Gastrocnemius medialis (tissue), 4 donors: ENCODE measurements at regions not wholly inside any gene's neighbourhood (a gene's known extent, or its start where the extent isn't known, plus 50 kb on each side); places are given as distances from the start of the nearest gene placed in this dataset.

Experiments used
- CTCF ChIP-seq, 5 experiments: fragments of 450-650 bp in 3 of 5; fragments of 200-600 bp in 2 of 5; sonication (generic) in 2 of 5; IDR thresholded peaks in 4 of 5; conservative IDR thresholded peaks in 1 of 5; 1 replicate in 4 of 5; 2 replicates in 1 of 5; pipeline ENCODE4 v1.5.1; 2016 to 2019; ENCODE audit warnings: antibody characterized with exemption in 5 of 5, mild to moderate bottlenecking in 3 of 5, moderate library complexity in 3 of 5
- POLR2A ChIP-seq, 2 donors: fragments of 450-650 bp; IDR thresholded peaks; one replicate each; pipeline ENCODE4 v1.6.1; 2017; ENCODE audit warnings: antibody characterized with exemption in 2 of 2, mild to moderate bottlenecking in 2 of 2, moderate library complexity in 2 of 2

- no peak for TF ChIP-seq CTCF (IDR thresholded peaks at IDR 0.05 in 4 of 5, conservative IDR thresholded peaks at IDR 0.05 in 1 of 5)
- TF ChIP-seq POLR2A (IDR thresholded peaks at IDR 0.05): no peak
Measured at GRCh38 chr4:71138007-71138615, 144.7 kb downstream of the DCK start.
